HEK293 (cell line): ENCODE measurements at regions not wholly inside any gene's neighbourhood (a gene's known extent, or its start where the extent isn't known, plus 50 kb on each side); places are given as distances from the start of the nearest gene placed in this dataset.

Experiments used
- CTCF ChIA-PET: fragments of 350-600 bp; formaldehyde crosslinking; extraction: SDS; loops from one replicate; lab custom pipeline; 2021; ENCODE audit warnings: antibody characterized with exemption; lab: Yijun Ruan, JAX
- POLR2A ChIA-PET: fragments of 300-600 bp; formaldehyde crosslinking; extraction: SDS; loops from one replicate; lab custom pipeline; 2020; ENCODE audit warnings: antibody characterized with exemption, inconsistent platforms; lab: Yijun Ruan, JAX
- H3K27ac ChIP-seq: fragments of 200-500 bp; sonication (Bioruptor generic); 2 replicates; pipeline ENCODE4 v1.5.1; 2014; ENCODE audit warnings: low read depth, low read length, control low read depth, inconsistent platforms; ENCODE audit errors: extremely low read depth
- H3K36me3 ChIP-seq, 2 experiments: fragments of 200-500 bp in 1 of 2; sonication (Bioruptor generic) in 1 of 2; 1 replicate in 1 of 2; 2 replicates in 1 of 2; pipeline ENCODE4 v1.5.1; 2014 to 2017; ENCODE audit warnings: inconsistent platforms in 2 of 2, low read length in 2 of 2; ENCODE audit not compliant: control insufficient read depth in 2 of 2, insufficient read depth in 1 of 2
- H3K4me1 ChIP-seq: fragments of 200-500 bp; sonication (Bioruptor generic); 2 replicates; pipeline ENCODE4 v1.5.1; 2014; ENCODE audit warnings: mild to moderate bottlenecking, low read length, inconsistent platforms; ENCODE audit not compliant: control insufficient read depth, insufficient read depth
- H3K4me3 ChIP-seq: 2 replicates; pipeline ENCODE4 v1.5.1; 2011; ENCODE audit warnings: low read depth, mild to moderate bottlenecking, control low read depth, low read length, moderate library complexity
- H3K9me3 ChIP-seq: fragments of 200-500 bp; sonication (Bioruptor generic); 2 replicates; pipeline ENCODE4 v1.5.1; 2014; ENCODE audit warnings: low read depth, low read length, inconsistent platforms; ENCODE audit not compliant: control insufficient read depth, insufficient read depth
- GLI2 ChIP-seq: fragments of 450-650 bp; formaldehyde crosslinking; IDR thresholded peaks from 2 replicates; pipeline ENCODE4; 2017; ENCODE audit warnings: missing biosample characterization, missing genetic modification characterization, low read depth, borderline replicate concordance
- GLIS2 ChIP-seq: fragments of 450-650 bp; formaldehyde crosslinking; IDR thresholded peaks from 2 replicates; pipeline ENCODE4 v1.5.1; 2016; ENCODE audit warnings: missing biosample characterization, missing genetic modification characterization
- OSR2 ChIP-seq: fragments of 450-650 bp; formaldehyde crosslinking; IDR thresholded peaks from 2 replicates; pipeline ENCODE4 v1.5.1; 2016; ENCODE audit warnings: missing biosample characterization, missing genetic modification characterization
- SETDB1 ChIP-seq: IDR thresholded peaks from one replicate; pipeline ENCODE4 v1.6.1; 2017; ENCODE audit warnings: mild to moderate bottlenecking, low read length, moderate library complexity, mixed read lengths; ENCODE audit not compliant: insufficient read length
- YY1 ChIP-seq: fragments of 450-650 bp; formaldehyde crosslinking; IDR thresholded peaks from 2 replicates; pipeline ENCODE4 v1.5.1; 2018; ENCODE audit warnings: missing biosample characterization, missing genetic modification characterization
- ZBTB17 ChIP-seq: fragments of 450-650 bp; formaldehyde crosslinking; IDR thresholded peaks from 2 replicates; pipeline ENCODE4 v1.5.1; 2016; ENCODE audit warnings: missing biosample characterization, missing genetic modification characterization
- ZBTB7A ChIP-seq: fragments of 450-650 bp; formaldehyde crosslinking; IDR thresholded peaks from 2 replicates; pipeline ENCODE4 v1.5.1; 2016; ENCODE audit warnings: low read depth, missing biosample characterization, missing genetic modification characterization
- ZFP3 ChIP-seq: fragments of 450-650 bp; formaldehyde crosslinking; IDR thresholded peaks from 2 replicates; pipeline ENCODE4 v1.5.1; 2016; ENCODE audit warnings: low read depth, missing biosample characterization, missing genetic modification characterization
- ZFP37 ChIP-seq: fragments of 450-650 bp; formaldehyde crosslinking; IDR thresholded peaks from 2 replicates; pipeline ENCODE4 v1.5.1; 2016; ENCODE audit warnings: missing biosample characterization, missing genetic modification characterization
- ZNF133 ChIP-seq: fragments of 450-650 bp; formaldehyde crosslinking; IDR thresholded peaks from 2 replicates; pipeline ENCODE4 v1.5.1; 2016; ENCODE audit warnings: missing biosample characterization, missing genetic modification characterization
- ZNF157 ChIP-seq: fragments of 450-650 bp; formaldehyde crosslinking; IDR thresholded peaks from 2 replicates; pipeline ENCODE4 v1.5.1; 2016; ENCODE audit warnings: missing biosample characterization, missing genetic modification characterization
- ZNF202 ChIP-seq: fragments of 450-650 bp; formaldehyde crosslinking; IDR thresholded peaks from 2 replicates; pipeline ENCODE4 v1.5.1; 2016; ENCODE audit warnings: missing biosample characterization, missing genetic modification characterization, borderline replicate concordance
- ZNF248 ChIP-seq: fragments of 450-650 bp; formaldehyde crosslinking; IDR thresholded peaks from 2 replicates; pipeline ENCODE4 v1.5.1; 2017; ENCODE audit warnings: missing biosample characterization, missing genetic modification characterization
- ZNF266 ChIP-seq: fragments of 450-650 bp; formaldehyde crosslinking; IDR thresholded peaks from 2 replicates; pipeline ENCODE4 v1.5.1; 2016; ENCODE audit warnings: missing biosample characterization, missing genetic modification characterization, low read depth
- ZNF335 ChIP-seq: fragments of 450-650 bp; formaldehyde crosslinking; conservative IDR thresholded peaks from 2 replicates; pipeline ENCODE4 v1.5.1; 2016; ENCODE audit warnings: missing biosample characterization, missing genetic modification characterization
- ZNF426 ChIP-seq: fragments of 450-650 bp; formaldehyde crosslinking; IDR thresholded peaks from 2 replicates; pipeline ENCODE4 v1.5.1; 2017; ENCODE audit warnings: missing biosample characterization, missing genetic modification characterization, mild to moderate bottlenecking, inconsistent platforms, moderate library complexity
- ZNF514 ChIP-seq: fragments of 450-650 bp; formaldehyde crosslinking; IDR thresholded peaks from 2 replicates; pipeline ENCODE4 v1.5.1; 2016; ENCODE audit warnings: missing biosample characterization, missing genetic modification characterization
- ZNF837 ChIP-seq: fragments of 450-650 bp; formaldehyde crosslinking; IDR thresholded peaks from 2 replicates; pipeline ENCODE4 v1.5.1; 2016; ENCODE audit warnings: missing biosample characterization, missing genetic modification characterization
- TF ChIP-seq, protein P1 (sequence below): fragments of 450-650 bp; formaldehyde crosslinking; IDR thresholded peaks from 2 replicates; pipeline ENCODE4; 2016; ENCODE audit warnings: missing biosample characterization, missing genetic modification characterization
- TF ChIP-seq, protein P2 (sequence below): fragments of 450-650 bp; formaldehyde crosslinking; IDR thresholded peaks from 2 replicates; pipeline ENCODE4 v1.5.1; 2016; ENCODE audit warnings: missing biosample characterization, missing genetic modification characterization
- TF ChIP-seq, protein P3 (sequence below): fragments of 450-650 bp; formaldehyde crosslinking; IDR thresholded peaks from 2 replicates; pipeline ENCODE4 v1.5.1; 2016; ENCODE audit warnings: missing biosample characterization, missing genetic modification characterization, low read depth
- TF ChIP-seq, protein P4 (sequence below): fragments of 450-650 bp; formaldehyde crosslinking; IDR thresholded peaks from 2 replicates; pipeline ENCODE4 v1.5.1; 2016; ENCODE audit warnings: missing biosample characterization, missing genetic modification characterization
- TF ChIP-seq, protein P5 (sequence below): fragments of 450-650 bp; formaldehyde crosslinking; IDR thresholded peaks from 2 replicates; pipeline ENCODE4 v1.5.1; 2016; ENCODE audit warnings: missing biosample characterization, missing genetic modification characterization
- TF ChIP-seq, protein P6 (sequence below): fragments of 450-650 bp; formaldehyde crosslinking; IDR thresholded peaks from 2 replicates; pipeline ENCODE4 v1.5.1; 2016; ENCODE audit warnings: missing biosample characterization, missing genetic modification characterization

DNA sequence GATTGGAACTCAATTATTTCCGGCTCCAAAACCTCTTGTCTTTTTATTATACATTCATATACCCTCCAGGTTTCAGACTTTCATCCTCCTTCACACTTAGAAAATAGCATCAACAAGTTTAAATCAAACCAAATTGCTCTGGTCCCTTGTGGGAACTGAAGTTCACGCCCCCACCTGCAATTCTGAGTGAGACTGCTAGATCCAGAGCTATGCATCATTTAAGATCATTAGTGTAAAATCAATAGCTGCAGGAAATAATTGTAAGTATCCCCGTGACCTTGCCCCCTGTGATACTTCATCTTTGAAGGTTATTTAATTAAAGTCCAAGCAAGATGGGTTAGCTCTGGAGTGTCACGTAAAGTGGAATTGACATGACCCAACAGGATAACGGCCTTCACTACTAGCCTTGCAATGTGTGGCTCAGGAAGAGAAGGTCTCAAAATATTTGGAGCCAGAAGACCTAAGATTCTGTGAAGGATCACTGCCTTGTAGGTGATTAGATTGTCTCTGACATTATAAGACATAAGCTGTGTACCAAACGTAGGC lies 742.2 kb upstream of the LRRC4C start:
- H3K4me1 ChIP-seq = no peaks in the 10 kb centered on the region
- no peak overlapping the region for H3K27ac ChIP-seq
- ChIA-PET POLR2A (no interaction called here), CTCF (no interaction called here)
- H3K9me3 ChIP-seq = no peaks in the 10 kb centered on the region
- TF ChIP-seq SETDB1 (no peak), YY1 (no peak), ZBTB7A (tag by site-specific recombination) (no peak), ZNF266 (no peak), ZFP3 (no peak), ZNF157 (no peak), GLIS2 (tag by site-specific recombination) (no peak), ZNF837 (tag by site-specific recombination) (no peak), ZNF514 (no peak), GLI2 (no peak)
- TF ChIP-seq, protein P1, sequence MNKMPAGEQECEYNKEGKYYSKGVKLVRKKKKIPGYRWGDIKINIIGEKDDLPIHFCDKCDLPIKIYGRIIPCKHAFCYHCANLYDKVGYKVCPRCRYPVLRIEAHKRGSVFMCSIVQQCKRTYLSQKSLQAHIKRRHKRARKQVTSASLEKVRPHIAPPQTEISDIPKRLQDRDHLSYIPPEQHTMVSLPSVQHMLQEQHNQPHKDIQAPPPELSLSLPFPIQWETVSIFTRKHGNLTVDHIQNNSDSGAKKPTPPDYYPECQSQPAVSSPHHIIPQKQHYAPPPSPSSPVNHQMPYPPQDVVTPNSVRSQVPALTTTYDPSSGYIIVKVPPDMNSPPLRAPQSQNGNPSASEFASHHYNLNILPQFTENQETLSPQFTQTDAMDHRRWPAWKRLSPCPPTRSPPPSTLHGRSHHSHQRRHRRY = no peak
- TF ChIP-seq, protein P2, sequence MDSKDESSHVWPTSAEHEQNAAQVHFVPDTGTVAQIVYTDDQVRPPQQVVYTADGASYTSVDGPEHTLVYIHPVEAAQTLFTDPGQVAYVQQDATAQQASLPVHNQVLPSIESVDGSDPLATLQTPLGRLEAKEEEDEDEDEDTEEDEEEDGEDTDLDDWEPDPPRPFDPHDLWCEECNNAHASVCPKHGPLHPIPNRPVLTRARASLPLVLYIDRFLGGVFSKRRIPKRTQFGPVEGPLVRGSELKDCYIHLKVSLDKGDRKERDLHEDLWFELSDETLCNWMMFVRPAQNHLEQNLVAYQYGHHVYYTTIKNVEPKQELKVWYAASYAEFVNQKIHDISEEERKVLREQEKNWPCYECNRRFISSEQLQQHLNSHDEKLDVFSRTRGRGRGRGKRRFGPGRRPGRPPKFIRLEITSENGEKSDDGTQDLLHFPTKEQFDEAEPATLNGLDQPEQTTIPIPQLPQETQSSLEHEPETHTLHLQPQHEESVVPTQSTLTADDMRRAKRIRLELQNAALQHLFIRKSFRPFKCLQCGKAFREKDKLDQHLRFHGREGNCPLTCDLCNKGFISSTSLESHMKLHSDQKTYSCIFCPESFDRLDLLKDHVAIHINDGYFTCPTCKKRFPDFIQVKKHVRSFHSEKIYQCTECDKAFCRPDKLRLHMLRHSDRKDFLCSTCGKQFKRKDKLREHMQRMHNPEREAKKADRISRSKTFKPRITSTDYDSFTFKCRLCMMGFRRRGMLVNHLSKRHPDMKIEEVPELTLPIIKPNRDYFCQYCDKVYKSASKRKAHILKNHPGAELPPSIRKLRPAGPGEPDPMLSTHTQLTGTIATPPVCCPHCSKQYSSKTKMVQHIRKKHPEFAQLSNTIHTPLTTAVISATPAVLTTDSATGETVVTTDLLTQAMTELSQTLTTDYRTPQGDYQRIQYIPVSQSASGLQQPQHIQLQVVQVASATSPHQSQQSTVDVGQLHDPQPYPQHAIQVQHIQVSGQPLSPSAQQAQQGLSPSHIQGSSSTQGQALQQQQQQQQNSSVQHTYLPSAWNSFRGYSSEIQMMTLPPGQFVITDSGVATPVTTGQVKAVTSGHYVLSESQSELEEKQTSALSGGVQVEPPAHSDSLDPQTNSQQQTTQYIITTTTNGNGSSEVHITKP (tag by site-specific recombination) = no peak
- TF ChIP-seq, protein P3, sequence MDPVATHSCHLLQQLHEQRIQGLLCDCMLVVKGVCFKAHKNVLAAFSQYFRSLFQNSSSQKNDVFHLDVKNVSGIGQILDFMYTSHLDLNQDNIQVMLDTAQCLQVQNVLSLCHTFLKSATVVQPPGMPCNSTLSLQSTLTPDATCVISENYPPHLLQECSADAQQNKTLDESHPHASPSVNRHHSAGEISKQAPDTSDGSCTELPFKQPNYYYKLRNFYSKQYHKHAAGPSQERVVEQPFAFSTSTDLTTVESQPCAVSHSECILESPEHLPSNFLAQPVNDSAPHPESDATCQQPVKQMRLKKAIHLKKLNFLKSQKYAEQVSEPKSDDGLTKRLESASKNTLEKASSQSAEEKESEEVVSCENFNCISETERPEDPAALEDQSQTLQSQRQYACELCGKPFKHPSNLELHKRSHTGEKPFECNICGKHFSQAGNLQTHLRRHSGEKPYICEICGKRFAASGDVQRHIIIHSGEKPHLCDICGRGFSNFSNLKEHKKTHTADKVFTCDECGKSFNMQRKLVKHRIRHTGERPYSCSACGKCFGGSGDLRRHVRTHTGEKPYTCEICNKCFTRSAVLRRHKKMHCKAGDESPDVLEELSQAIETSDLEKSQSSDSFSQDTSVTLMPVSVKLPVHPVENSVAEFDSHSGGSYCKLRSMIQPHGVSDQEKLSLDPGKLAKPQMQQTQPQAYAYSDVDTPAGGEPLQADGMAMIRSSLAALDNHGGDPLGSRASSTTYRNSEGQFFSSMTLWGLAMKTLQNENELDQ = no peak
- TF ChIP-seq, protein P4, sequence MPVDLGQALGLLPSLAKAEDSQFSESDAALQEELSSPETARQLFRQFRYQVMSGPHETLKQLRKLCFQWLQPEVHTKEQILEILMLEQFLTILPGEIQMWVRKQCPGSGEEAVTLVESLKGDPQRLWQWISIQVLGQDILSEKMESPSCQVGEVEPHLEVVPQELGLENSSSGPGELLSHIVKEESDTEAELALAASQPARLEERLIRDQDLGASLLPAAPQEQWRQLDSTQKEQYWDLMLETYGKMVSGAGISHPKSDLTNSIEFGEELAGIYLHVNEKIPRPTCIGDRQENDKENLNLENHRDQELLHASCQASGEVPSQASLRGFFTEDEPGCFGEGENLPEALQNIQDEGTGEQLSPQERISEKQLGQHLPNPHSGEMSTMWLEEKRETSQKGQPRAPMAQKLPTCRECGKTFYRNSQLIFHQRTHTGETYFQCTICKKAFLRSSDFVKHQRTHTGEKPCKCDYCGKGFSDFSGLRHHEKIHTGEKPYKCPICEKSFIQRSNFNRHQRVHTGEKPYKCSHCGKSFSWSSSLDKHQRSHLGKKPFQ (tag by site-specific recombination) = no peak
- TF ChIP-seq, protein P5, sequence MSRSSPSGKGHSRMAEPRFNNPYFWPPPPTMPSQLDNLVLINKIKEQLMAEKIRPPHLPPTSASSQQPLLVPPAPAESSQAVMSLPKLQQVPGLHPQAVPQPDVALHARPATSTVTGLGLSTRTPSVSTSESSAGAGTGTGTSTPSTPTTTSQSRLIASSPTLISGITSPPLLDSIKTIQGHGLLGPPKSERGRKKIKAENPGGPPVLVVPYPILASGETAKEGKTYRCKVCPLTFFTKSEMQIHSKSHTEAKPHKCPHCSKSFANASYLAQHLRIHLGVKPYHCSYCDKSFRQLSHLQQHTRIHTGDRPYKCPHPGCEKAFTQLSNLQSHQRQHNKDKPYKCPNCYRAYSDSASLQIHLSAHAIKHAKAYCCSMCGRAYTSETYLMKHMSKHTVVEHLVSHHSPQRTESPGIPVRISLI (tag by site-specific recombination) = no peak
- no peak overlapping the region for H3K4me3 ChIP-seq
- no peaks in the 10 kb centered on the region for H3K36me3 ChIP-seq

DNA sequence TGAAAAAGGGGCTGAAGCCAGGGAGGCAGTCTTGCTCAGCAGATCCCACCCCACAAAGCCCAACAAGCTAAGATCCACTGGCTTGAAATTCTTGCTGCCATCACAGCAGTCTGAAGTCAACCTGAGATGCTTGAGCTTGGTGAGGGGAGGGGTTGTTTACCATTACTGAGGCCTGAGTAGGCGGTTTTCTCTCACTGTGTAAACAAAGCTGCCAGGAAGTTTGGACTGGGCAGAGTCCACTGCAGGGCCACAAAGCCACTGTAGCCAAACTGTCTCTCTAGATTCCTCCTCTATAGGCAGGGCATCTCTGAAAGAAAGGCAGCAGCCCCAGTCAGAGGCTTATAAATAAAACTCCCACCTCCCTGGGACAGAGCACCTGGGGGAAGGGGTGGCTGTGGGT lies 746.1 kb upstream of the LRRC4C start:
- no peaks in the 10 kb centered on the region for H3K9me3 ChIP-seq
- TF ChIP-seq ZNF426 (tag by site-specific recombination) = no peak
- no peak for TF ChIP-seq ZNF837 (tag by site-specific recombination)
- no peak for TF ChIP-seq ZBTB17 (tag by site-specific recombination)
- TF ChIP-seq ZNF248 (tag by site-specific recombination) = no peak
- no peak for TF ChIP-seq ZNF202 (tag by site-specific recombination)
- no peak for TF ChIP-seq OSR2 (tag by site-specific recombination)
- no peak for TF ChIP-seq ZNF335 (tag by site-specific recombination)
- no peak for TF ChIP-seq ZNF133 (tag by site-specific recombination)
- TF ChIP-seq ZFP37 (tag by site-specific recombination) = no peak
- TF ChIP-seq, protein P6, sequence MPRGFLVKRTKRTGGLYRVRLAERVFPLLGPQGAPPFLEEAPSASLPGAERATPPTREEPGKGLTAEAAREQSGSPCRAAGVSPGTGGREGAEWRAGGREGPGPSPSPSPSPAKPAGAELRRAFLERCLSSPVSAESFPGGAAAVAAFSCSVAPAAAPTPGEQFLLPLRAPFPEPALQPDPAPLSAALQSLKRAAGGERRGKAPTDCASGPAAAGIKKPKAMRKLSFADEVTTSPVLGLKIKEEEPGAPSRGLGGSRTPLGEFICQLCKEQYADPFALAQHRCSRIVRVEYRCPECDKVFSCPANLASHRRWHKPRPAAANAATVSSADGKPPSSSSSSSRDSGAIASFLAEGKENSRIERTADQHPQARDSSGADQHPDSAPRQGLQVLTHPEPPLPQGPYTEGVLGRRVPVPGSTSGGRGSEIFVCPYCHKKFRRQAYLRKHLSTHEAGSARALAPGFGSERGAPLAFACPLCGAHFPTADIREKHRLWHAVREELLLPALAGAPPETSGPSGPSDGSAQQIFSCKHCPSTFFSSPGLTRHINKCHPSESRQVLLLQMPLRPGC (tag by site-specific recombination) = no peak
- TF ChIP-seq, all 188 proteins: peak for 0
- no peak overlapping the region for H3K4me3 ChIP-seq
- no peak overlapping the region for H3K27ac ChIP-seq
- POLR2A ChIA-PET = no interaction called here
- H3K4me1 ChIP-seq = no peaks in the 10 kb centered on the region
- H3K36me3 ChIP-seq = no peaks in the 10 kb centered on the region
- CTCF ChIA-PET = no interaction called here
